GM12892 (cell line): ENCODE measurements at regions not wholly inside any gene's neighbourhood (a gene's known extent, or its start where the extent isn't known, plus 50 kb on each side); places are given as distances from the start of the nearest gene placed in this dataset.

Experiments used
- DNase-seq: peaks from one replicate; pipeline ENCODE4 v3.0.0; 2011; ENCODE audit not compliant: insufficient read length
- FAIRE-seq: peaks from 2 replicates; lab custom pipeline; 2011; peaks lifted over from hg19 to GRCh38; lab: Jason Lieb, UNC
- POLR2A ChIP-seq: IDR thresholded peaks from 2 replicates; pipeline ENCODE4 v1.6.1; 2011; ENCODE audit warnings: low read depth, low read length, control low read depth
- POLR2AphosphoS5 ChIP-seq: IDR thresholded peaks from 2 replicates; pipeline ENCODE4 v1.6.1; 2011; ENCODE audit warnings: low read depth, low read length, control low read depth
- TAF1 ChIP-seq: IDR thresholded peaks from 2 replicates; pipeline ENCODE4 v1.6.1; 2011; ENCODE audit warnings: low read depth, mild to moderate bottlenecking, control low read depth, low read length, borderline replicate concordance

DNA sequence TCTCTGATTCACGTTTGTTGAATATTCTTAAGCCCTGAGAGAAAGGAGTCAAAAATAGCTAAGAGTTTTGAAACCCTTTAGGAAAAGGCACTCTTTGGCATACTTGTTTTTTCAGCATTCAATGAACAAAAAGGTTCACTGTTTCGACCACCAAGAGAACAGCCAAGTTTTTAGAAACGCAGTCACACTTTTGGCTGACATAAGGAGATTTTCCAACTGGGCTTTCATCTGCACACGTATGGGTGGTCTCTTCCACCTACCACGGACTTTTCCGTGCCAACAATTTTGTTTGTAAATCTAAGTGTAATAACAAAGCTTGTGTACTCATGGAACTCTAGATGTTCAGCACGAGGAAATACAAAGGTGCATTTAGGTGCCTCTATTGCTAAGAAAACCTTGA is 270.3 kb downstream of the WDR11 start:
- DNase-seq, result no peak
- TF ChIP-seq TAF1 (no peak), POLR2AphosphoS5 (no peak), POLR2A (no peak)
- FAIRE-seq, result no peak

DNA sequence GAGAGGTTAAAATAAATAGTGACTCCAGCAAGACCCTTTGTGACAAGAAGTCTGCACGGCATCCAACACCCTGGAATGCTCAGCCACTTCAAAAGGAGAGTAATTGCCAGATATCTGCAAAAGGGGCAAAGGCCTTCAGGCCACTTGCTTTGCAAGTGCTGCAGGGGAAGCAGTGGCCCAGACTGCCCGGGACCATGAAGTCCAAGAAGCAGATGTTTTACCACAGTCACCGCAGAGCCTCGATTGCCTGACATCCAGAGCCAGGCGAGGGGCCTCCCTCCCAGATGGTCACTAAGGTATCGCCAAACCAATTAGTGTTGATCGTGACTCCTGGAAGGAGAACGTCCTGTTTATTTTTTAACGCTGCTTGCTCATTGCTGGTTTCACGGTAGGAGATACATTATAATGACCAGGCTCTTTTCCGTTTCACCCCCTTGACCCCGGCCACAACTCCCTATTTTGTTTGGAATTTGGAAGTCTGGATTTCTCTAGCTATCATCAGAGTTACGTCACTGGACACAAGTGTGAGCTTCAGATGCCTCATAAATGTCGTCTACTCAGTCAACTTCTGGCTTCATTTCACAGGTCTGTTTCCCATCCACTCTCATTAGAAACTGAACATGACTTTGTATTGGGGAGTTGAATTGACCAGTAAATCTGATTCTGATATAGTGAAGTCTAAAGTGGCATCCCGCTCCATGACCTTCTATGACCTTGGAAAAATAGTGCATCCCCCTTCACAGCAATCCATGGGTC is 276.2 kb downstream of the WDR11 start:
- no peak for TF ChIP-seq POLR2A
- TF ChIP-seq TAF1, result no peak
- TF ChIP-seq POLR2AphosphoS5, result no peak
- no peak for FAIRE-seq
- no peak for DNase-seq

- FAIRE-seq, result no peak
- TF ChIP-seq POLR2AphosphoS5, result no peak
- TF ChIP-seq POLR2A, result no peak
- TF ChIP-seq TAF1, result no peak
- no peak for DNase-seq
These were observed 277.0 kb downstream of the WDR11 start for GRCh38 chr10:121128164-121128563.

DNA sequence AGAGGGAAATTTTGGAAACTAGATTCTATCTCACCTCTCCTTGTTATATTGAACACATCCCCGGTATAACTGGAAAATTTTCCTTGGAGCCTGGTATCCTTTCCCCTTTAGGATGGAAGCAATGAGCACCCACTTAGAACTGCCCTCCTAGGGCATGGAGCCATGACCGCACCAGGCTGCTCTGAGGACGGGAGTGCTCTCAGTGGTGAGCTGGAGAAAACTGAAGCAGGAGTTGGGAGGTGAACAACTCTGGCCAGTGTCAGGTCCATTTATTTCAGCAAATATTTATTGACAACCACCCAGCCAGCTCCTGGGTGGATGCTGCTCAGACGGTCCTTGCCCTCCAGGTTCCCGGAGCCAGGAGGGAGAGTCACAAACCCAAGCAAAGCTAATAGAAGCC is 278.1 kb downstream of the WDR11 start:
- TF ChIP-seq POLR2A (no peak), TAF1 (no peak), POLR2AphosphoS5 (no peak)
- FAIRE-seq (no peak), DNase-seq (no peak)

DNA sequence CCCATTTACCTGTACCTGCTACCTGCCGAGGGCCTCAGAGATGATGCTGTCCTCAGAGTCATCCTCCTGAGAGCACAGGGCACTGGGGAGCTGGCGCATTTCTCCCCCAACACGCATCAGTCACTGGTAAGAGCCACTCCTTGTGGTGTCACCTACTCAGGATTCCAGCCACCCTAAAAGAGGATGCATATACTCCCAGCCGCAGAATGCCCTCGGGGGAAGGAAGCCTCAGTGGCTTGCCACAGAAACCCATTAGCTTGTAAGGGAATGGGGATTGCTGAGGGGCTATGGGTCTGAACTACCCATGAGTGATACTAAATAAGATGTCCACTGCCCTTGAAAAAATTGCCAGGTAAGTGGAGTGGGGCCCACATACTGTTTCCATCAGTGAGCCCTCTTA is 279.2 kb downstream of the WDR11 start:
- TF ChIP-seq TAF1 (no peak), POLR2AphosphoS5 (no peak), POLR2A (no peak)
- no peak for DNase-seq
- no peak for FAIRE-seq

DNA sequence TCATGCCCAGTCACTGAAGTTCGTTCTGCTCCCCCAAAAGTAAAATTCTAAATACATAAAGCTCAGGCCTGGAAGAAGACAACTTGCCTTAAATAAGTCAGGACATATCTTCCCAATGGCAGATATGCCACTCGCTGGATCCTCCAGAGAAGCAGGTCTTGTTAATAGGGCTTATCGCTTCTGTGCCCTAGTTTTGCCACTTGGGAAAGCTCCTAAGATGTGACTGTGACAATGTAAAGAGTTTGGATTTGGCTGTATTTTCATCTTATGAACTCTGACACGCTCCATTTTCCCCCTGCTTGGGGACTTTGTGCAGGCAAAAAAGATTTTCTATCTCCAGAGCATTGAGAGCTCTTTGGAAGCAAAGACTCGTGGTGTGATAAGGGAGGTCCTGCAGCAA is 279.9 kb downstream of the WDR11 start:
- DNase-seq (no peak), FAIRE-seq (no peak)
- TF ChIP-seq TAF1 (no peak), POLR2A (no peak), POLR2AphosphoS5 (no peak)

DNA sequence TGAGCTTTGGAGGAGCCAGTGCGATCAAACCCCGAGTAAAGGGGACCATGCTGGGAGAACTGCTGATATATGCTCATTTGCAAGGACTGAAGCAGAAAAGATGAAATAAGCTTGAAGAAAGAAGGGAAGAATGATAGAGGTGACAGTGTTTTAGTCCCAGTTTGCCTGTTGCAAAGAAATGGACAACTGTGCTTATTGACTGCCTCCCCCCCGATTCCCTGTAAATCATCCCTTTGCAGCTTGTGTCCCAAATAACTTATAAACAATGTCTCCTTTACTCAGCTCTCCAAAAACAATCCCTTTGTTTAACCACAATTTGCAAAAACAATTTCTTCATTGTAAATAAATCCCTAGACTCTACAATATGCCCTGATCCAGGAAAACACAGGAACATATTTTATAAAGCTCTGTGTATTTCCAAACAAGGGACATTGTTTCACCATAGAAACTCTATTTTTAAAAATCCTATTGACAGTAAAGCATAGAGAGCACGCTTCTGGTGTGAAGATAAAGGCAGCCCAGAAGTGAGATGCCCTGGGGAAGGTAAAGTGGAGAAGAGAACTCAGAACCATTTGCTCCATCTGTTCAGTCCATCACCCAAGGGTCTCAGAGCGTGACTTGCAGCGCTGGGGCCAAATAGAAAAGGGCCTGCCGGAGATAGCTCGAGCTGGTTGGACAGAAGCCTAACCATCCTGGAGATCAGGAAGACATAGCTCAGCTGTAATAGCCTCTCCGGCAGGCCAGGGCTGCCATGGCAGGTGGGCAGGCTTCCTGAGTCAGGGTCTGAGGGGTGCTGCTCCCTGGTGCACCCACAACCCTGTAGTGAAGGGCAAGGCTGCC is 280.5 kb downstream of the WDR11 start:
- no peak for FAIRE-seq
- TF ChIP-seq POLR2AphosphoS5, result no peak
- no peak for TF ChIP-seq TAF1
- TF ChIP-seq POLR2A, result no peak
- no peak for DNase-seq

DNA sequence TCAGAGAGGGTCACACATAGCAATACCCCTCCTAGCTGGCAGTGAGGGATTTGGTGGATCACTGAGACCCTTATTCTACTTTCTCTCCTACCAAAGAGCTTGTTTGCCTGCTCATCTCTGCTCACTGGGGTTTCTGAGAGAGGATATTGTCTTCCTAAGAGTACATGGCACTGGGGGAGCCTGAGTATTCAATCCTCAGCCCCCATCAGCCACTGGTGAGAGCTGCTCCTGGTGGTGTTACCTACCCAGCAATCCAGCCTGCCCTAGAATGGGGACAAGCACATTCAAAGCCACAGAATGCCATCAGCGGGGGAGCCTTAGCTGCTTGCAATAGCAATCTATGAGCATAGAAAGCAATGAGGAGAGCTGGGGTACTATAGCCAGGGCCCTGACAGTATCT is 281.1 kb downstream of the WDR11 start:
- no peak for FAIRE-seq
- DNase-seq, result no peak
- TF ChIP-seq POLR2AphosphoS5, result no peak
- no peak for TF ChIP-seq TAF1
- no peak for TF ChIP-seq POLR2A

GRCh38 chr10:121133901-121134300 is 282.7 kb downstream of the WDR11 start:
- DNase-seq (no peak), FAIRE-seq (no peak)
- no peak for TF ChIP-seq POLR2A
- TF ChIP-seq TAF1, result no peak
- TF ChIP-seq POLR2AphosphoS5, result no peak

DNA sequence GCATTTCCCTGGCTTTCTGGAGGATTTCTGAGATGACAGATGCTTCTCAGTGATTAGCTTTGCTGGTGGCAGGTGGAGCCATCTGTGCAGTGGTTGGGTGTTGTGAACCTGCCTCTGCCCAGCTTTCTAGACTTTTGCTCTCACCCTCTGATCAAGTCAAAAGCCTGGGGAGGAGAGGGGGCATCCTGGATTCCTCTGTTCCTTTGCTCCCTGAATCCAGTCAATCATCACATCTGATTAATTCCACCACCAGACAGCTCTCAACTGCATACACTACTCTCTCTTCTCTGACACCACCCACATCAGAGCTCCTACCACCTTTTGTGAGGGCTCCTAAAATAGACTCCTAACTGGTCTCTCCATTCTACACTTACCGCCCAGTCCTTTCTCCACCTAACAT is 283.5 kb downstream of the WDR11 start:
- TF ChIP-seq POLR2AphosphoS5, result no peak
- FAIRE-seq (no peak), DNase-seq (no peak)

DNA sequence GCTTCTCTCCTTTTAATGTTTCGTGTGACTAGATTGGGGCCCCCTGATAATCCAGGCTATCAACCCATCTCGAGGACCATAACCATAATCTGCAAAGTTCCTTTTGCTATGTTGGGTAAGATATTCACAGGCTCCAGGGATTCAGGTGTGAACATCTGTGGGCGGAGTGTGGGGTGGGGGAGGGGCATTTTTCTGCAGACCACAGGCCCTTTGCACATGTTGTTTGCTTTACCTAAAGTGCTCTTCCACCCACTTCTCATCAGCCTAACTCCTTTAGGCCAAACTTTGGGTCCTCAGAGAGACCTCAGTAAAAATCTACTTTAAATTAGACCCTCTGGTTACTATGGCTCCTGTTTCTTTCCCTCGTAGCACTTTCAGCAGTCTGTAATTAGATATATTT is 284.4 kb downstream of the WDR11 start:
- no peak for DNase-seq
- no peak for FAIRE-seq
- TF ChIP-seq POLR2A (no peak), POLR2AphosphoS5 (no peak), TAF1 (no peak)

DNA sequence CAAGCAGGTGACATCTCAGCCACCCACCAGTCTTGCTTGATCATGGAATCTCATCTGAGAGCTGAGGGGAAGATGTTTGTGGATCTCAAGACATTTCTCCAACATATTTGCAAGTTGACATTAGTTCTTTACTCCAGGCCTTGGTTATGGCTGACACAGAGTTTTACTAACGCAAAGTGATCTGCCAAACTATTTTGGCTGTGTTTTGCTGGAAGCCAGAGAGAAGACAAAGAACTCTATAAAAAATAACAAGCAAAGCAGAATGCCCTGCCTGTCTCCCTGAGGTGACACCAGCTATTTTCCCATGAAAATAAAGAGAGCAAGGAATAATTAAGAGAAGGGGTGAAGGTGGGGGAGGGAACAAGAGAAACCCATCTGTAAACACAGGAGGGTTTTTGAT is 286.4 kb downstream of the WDR11 start:
- no peak for TF ChIP-seq TAF1
- TF ChIP-seq POLR2A, result no peak
- TF ChIP-seq POLR2AphosphoS5, result no peak
- DNase-seq (no peak), FAIRE-seq (no peak)
